GM20000 (cell line): ENCODE measurements at regions not wholly inside any gene's neighbourhood (a gene's known extent, or its start where the extent isn't known, plus 50 kb on each side); places are given as distances from the start of the nearest gene placed in this dataset.
"Not testable (repeated sequence)": the region's sequence is repeated elsewhere in the genome, so short reads cannot be mapped to it uniquely, and the experiment has no call there.

ENCODE experiments used
- DNase-seq: peaks from one replicate; pipeline ENCODE4 v3.0.0; 2012; ENCODE audit warnings: low spot score
- CTCF ChIP-seq: IDR thresholded peaks from 2 replicates; pipeline ENCODE4 v1.5.1; 2012; ENCODE audit warnings: mild to moderate bottlenecking, control low read depth; ENCODE audit errors: extremely low read depth, missing control alignments

- TF ChIP-seq CTCF, result no peak
- DNase-seq, result no peak
These were observed 1133.6 kb downstream of the RPIA start for GRCh38 chr2:89825034-89825433.

- DNase-seq, result not testable (repeated sequence)
These were observed 1135.3 kb downstream of the RPIA start for GRCh38 chr2:89826741-89827140.

GRCh38 chr2:89827829-89828228 lies 1136.4 kb downstream of the RPIA start:
- DNase-seq, result not testable (repeated sequence)

- DNase-seq, result not testable (repeated sequence)
These were observed 1136.9 kb downstream of the RPIA start for GRCh38 chr2:89828416-89828815.

GRCh38 chr2:89828961-89829631 lies 1137.6 kb downstream of the RPIA start:
- DNase-seq, result not testable (repeated sequence)

- TF ChIP-seq CTCF, result no peak
- no peak for DNase-seq
These were observed 1138.4 kb downstream of the RPIA start for GRCh38 chr2:89829828-89830227.

GRCh38 chr2:89830341-89831218 lies 1139.1 kb downstream of the RPIA start:
- not testable (repeated sequence) for DNase-seq

GRCh38 chr2:89831641-89832498 lies 1140.4 kb downstream of the RPIA start:
- DNase-seq, result no peak
- TF ChIP-seq CTCF, result no peak

- no peak for TF ChIP-seq CTCF
- DNase-seq, result no peak
These were observed 1141.8 kb downstream of the RPIA start for GRCh38 chr2:89833116-89833779.

GRCh38 chr2:89833780-89834117 lies 1142.3 kb downstream of the RPIA start:
- peak; percentile 3 for DNase-seq
- no peak for TF ChIP-seq CTCF
